H9 (cell line): ENCODE measurements at regions not wholly inside any gene's neighbourhood (a gene's known extent, or its start where the extent isn't known, plus 50 kb on each side); places are given as distances from the start of the nearest gene placed in this dataset.

Source experiments
- DNase-seq: peaks from one replicate; pipeline ENCODE4 v3.0.0-alpha.2; 2017
- H2AFZ ChIP-seq: one replicate; pipeline ENCODE4 v1.6.1; 2013; ENCODE audit warnings: mild to moderate bottlenecking, low read length, control low read depth, moderate library complexity
- H2AK5ac ChIP-seq: 2 replicates; pipeline ENCODE4 v1.6.1; 2013; ENCODE audit warnings: low read length, control low read depth, mixed read lengths; ENCODE audit not compliant: insufficient read length
- H2BK120ac ChIP-seq: one replicate; pipeline ENCODE4 v1.6.1; 2013; ENCODE audit warnings: low read depth, mild to moderate bottlenecking, low read length, control low read depth, inconsistent platforms; ENCODE audit not compliant: poor library complexity, severe bottlenecking
- H2BK12ac ChIP-seq: 2 replicates; pipeline ENCODE4 v1.6.1; 2013; ENCODE audit warnings: low read length, control low read depth, mixed read lengths, low read depth; ENCODE audit not compliant: insufficient read length
- H2BK15ac ChIP-seq: 2 replicates; pipeline ENCODE4 v1.6.1; 2013; ENCODE audit warnings: low read depth, low read length, control low read depth
- H2BK20ac ChIP-seq: one replicate; pipeline ENCODE4 v1.6.1; 2013; ENCODE audit warnings: low read depth, mild to moderate bottlenecking, low read length, control low read depth, inconsistent platforms; ENCODE audit not compliant: poor library complexity, severe bottlenecking
- H2BK5ac ChIP-seq: 2 replicates; pipeline ENCODE4 v1.6.1; 2013; ENCODE audit warnings: low read length, control low read depth, mixed read lengths; ENCODE audit not compliant: insufficient read length
- H3K14ac ChIP-seq: 2 replicates; pipeline ENCODE4 v1.6.1; 2013; ENCODE audit warnings: low read length, control low read depth; ENCODE audit not compliant: insufficient read depth
- H3K18ac ChIP-seq: 2 replicates; pipeline ENCODE4 v1.6.1; 2013; ENCODE audit warnings: low read depth, mild to moderate bottlenecking, mixed read lengths, low read length, control low read depth; ENCODE audit not compliant: insufficient read length
- H3K23ac ChIP-seq: 2 replicates; pipeline ENCODE4 v1.6.1; 2013; ENCODE audit warnings: low read length, control low read depth, mixed read lengths, low read depth; ENCODE audit not compliant: insufficient read length
- H3K23me2 ChIP-seq: 2 replicates; pipeline ENCODE4 v1.6.1; 2013; ENCODE audit warnings: low read depth, mild to moderate bottlenecking, mixed read lengths, low read length, control low read depth; ENCODE audit not compliant: insufficient read length, poor library complexity, severe bottlenecking
- H3K27ac ChIP-seq: 2 replicates; pipeline ENCODE4 v1.5.1; 2013; ENCODE audit warnings: low read length, control low read depth, mixed read lengths, low read depth; ENCODE audit not compliant: insufficient read length
- H3K27me3 ChIP-seq: 2 replicates; pipeline ENCODE4 v1.6.1; 2013; ENCODE audit warnings: low read length, control low read depth, inconsistent platforms; ENCODE audit not compliant: insufficient read depth
- H3K4ac ChIP-seq: 2 replicates; pipeline ENCODE4 v1.6.1; 2013; ENCODE audit warnings: low read depth, mild to moderate bottlenecking, control low read depth, inconsistent platforms, low read length, moderate library complexity
- H3K4me1 ChIP-seq: 2 replicates; pipeline ENCODE4 v1.6.1; 2013; ENCODE audit warnings: low read length, control low read depth, inconsistent platforms; ENCODE audit not compliant: insufficient read depth
- H3K4me2 ChIP-seq: 2 replicates; pipeline ENCODE4 v1.6.1; 2013; ENCODE audit warnings: low read length, control low read depth, mixed read lengths; ENCODE audit not compliant: insufficient read length, insufficient read depth
- H3K56ac ChIP-seq: 2 replicates; pipeline ENCODE4 v1.6.1; 2013; ENCODE audit warnings: low read depth, mild to moderate bottlenecking, mixed read lengths, low read length, control low read depth; ENCODE audit not compliant: insufficient read length
- H3K79me1 ChIP-seq: 2 replicates; pipeline ENCODE4 v1.6.1; 2013; ENCODE audit warnings: low read depth, mild to moderate bottlenecking, moderate library complexity, low read length, control low read depth, inconsistent platforms; ENCODE audit not compliant: insufficient read depth, poor library complexity, severe bottlenecking
- H3K79me2 ChIP-seq: 2 replicates; pipeline ENCODE4 v1.6.1; 2013; ENCODE audit warnings: low read length, control low read depth, inconsistent platforms; ENCODE audit not compliant: insufficient read depth
- H3K9ac ChIP-seq: 2 replicates; pipeline ENCODE4 v1.6.1; 2013; ENCODE audit warnings: low read length, control low read depth, mixed read lengths; ENCODE audit not compliant: insufficient read length; ENCODE audit errors: extremely low read depth
- H3K9me3 ChIP-seq: one replicate; pipeline ENCODE4 v1.6.1; 2013; ENCODE audit warnings: low read depth, low read length, inconsistent platforms; ENCODE audit not compliant: control insufficient read depth
- H3T11ph ChIP-seq: one replicate; pipeline ENCODE4 v1.6.1; 2013; ENCODE audit warnings: mild to moderate bottlenecking, low read length, control low read depth, inconsistent platforms
- H4K20me1 ChIP-seq: one replicate; pipeline ENCODE4 v1.6.1; 2013; ENCODE audit not compliant: control insufficient read depth, insufficient read length, insufficient read depth
- H4K5ac ChIP-seq: 2 replicates; pipeline ENCODE4 v1.6.1; 2013; ENCODE audit warnings: low read depth, mild to moderate bottlenecking, mixed read lengths, low read length, control low read depth; ENCODE audit not compliant: insufficient read length
- H4K8ac ChIP-seq: replicated peaks from 2 replicates; pipeline ENCODE4 v1.6.1; 2013; ENCODE audit warnings: low read length, control low read depth, mixed read lengths, low read depth; ENCODE audit not compliant: insufficient read length
- H4K91ac ChIP-seq: 2 replicates; pipeline ENCODE4 v1.6.1; 2013; ENCODE audit warnings: low read depth, mild to moderate bottlenecking, moderate library complexity, mixed read lengths, low read length, control low read depth; ENCODE audit not compliant: insufficient read length
- H3K27ac Mint-ChIP-seq, 3 experiments: 2 replicates in 2 of 3; 3 replicates in 1 of 3; pipeline ENCODE4 v1.8.0; 2020 to 2021; ENCODE audit warnings: mixed read lengths in 3 of 3, mild to moderate bottlenecking in 1 of 3, moderate library complexity in 1 of 3
- H3K27me3 Mint-ChIP-seq: 2 replicates; pipeline ENCODE4 v1.8.0; 2021; ENCODE audit warnings: low read depth, mild to moderate bottlenecking, moderate library complexity, mixed read lengths
- H3K36me3 Mint-ChIP-seq, 3 experiments: 2 replicates in 2 of 3; 3 replicates in 1 of 3; pipeline ENCODE4 v1.8.0; 2020 to 2021; ENCODE audit warnings: low read depth in 3 of 3, mixed read lengths in 3 of 3; ENCODE audit not compliant: insufficient read depth in 1 of 3
- H3K4me1 Mint-ChIP-seq, 2 experiments: 2 replicates each; pipeline ENCODE4 v1.8.0; 2020; ENCODE audit warnings: mixed read lengths in 2 of 2
- H3K4me3 Mint-ChIP-seq, 2 experiments: 2 replicates in 1 of 2; 3 replicates in 1 of 2; pipeline ENCODE4 v1.8.0; 2020 to 2021; ENCODE audit warnings: mild to moderate bottlenecking in 2 of 2, mixed read lengths in 2 of 2, moderate library complexity in 1 of 2
- H3K9me3 Mint-ChIP-seq, 2 experiments: 2 replicates in 1 of 2; 3 replicates in 1 of 2; pipeline ENCODE4 v1.8.0; 2020; ENCODE audit warnings: mild to moderate bottlenecking in 2 of 2, mixed read lengths in 2 of 2, moderate library complexity in 1 of 2
- CTCF ChIP-seq: fragments of 200-600 bp; sonication (generic); conservative IDR thresholded peaks from 3 replicates; pipeline ENCODE4 v1.8.0; 2021; ENCODE audit warnings: antibody characterized with exemption, mild to moderate bottlenecking
- WGBS: extraction: QIAGEN DNeasy Blood & Tissue Kit; methylation state at CpG from one replicate; pipeline ENCODE4 v1.1.7; 2013; ENCODE audit warnings: missing lambda C conversion rate, low lambda C conversion rate, mixed read lengths; ENCODE audit not compliant: insufficient read length; ENCODE audit errors: extremely low coverage; 5-methylcytosine and 5-hydroxymethylcytosine counted together

DNA sequence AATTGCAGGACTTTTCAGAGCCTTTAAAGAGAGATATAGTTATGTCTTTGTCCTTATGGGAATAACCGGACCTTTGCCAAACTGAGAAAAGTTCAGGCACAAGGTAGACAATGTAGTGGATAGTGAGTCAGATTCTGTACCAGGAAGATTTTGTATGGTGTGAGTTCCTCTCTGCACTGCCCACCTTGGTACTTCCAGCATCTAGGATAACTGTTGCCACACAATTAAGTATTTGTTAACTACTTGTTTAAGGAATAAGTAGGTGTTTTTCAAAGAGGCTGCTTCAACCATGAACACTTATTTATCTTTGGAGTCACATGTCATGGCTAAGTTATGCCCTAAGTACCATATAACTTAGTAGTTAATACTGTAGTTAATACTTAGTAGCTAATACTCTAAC, 131.8 kb upstream of the DOK5 start:
- Histone ChIP-seq H4K8ac (no peak overlapping the region), H2BK5ac (no peak overlapping the region), H4K91ac (no peak overlapping the region), H3K27ac (no peak overlapping the region), H3K14ac (no peak overlapping the region), H3K9ac (no peak overlapping the region), H2BK20ac (no peak overlapping the region), H3K23ac (no peak overlapping the region), H3K18ac (no peak overlapping the region), H3K56ac (no peak overlapping the region), H3K4ac (no peak overlapping the region), H2BK120ac (no peak overlapping the region), H3K79me1 (no peaks in the 10 kb centered on the region), H3K79me2 (no peaks in the 10 kb centered on the region), H3K4me2 (no peak overlapping the region), H3K23me2 (no peaks in the 10 kb centered on the region), H2AK5ac (no peak overlapping the region), H2BK15ac (no peak overlapping the region), H3T11ph (no peak overlapping the region), H4K20me1 (no peaks in the 10 kb centered on the region), H3K9me3 (no peaks in the 10 kb centered on the region), H2AFZ (no peak overlapping the region), H4K5ac (no peak overlapping the region), H3K4me1 (peaks cover 10% of the 10 kb centered on the region), H2BK12ac (no peak overlapping the region), H3K27me3 (no peaks in the 10 kb centered on the region)
- DNase-seq: no peak
- Mint-ChIP-seq H3K36me3 (no peaks in the 10 kb centered on the region; a peak in 1 of 7 replicates), H3K4me1 (peaks cover 26 to 29% of the 10 kb centered on the region in 2 experiments), H3K27me3 (no peaks in the 10 kb centered on the region), H3K4me3 (no peak overlapping the region), H3K27ac (no peak overlapping the region), H3K9me3 (no peaks in the 10 kb centered on the region; a peak in 1 of 5 replicates)
- no CpG with 5 or more reads among the region's 1 CpG for WGBS
- TF ChIP-seq CTCF: no peak
